H1 (cell line): ENCODE measurements at regions not wholly inside any gene's neighbourhood (a gene's known extent, or its start where the extent isn't known, plus 50 kb on each side); places are given as distances from the start of the nearest gene placed in this dataset.
"Not testable (repeated sequence)": the region's sequence is repeated elsewhere in the genome, so short reads cannot be mapped to it uniquely, and the experiment has no call there.

Experiments used
- CTCF ChIA-PET: fragments of 300-600 bp; sonication (Branson Sonifier 250); formaldehyde crosslinking; loops from one replicate; lab custom pipeline; 2021; ENCODE audit not compliant: partially characterized antibody; lab: Charles Lee
- POLR2A ChIA-PET: fragments of 300-600 bp; sonication (Branson Sonifier 250); formaldehyde crosslinking; loops from one replicate; lab custom pipeline; 2021; ENCODE audit warnings: inconsistent platforms; ENCODE audit not compliant: partially characterized antibody; lab: Charles Lee
- DNase-seq, 2 experiments: peaks; one replicate each; pipeline versions ENCODE4 v3.0.0 to v3.0.0-alpha.2; 2010 to 2022; ENCODE audit warnings: low spot score in 2 of 2, low read depth in 1 of 2, mixed read lengths in 1 of 2
- FAIRE-seq: peaks from 2 replicates; lab custom pipeline; 2011; peaks lifted over from hg19 to GRCh38; lab: Jason Lieb, UNC
- H2AFZ ChIP-seq: 2 replicates; pipeline ENCODE4 v1.8.1; 2012; ENCODE audit warnings: low read length, inconsistent platforms
- H2AK5ac ChIP-seq: 2 replicates; pipeline ENCODE4 v1.6.1; 2013; ENCODE audit warnings: low read depth, low read length
- H2BK120ac ChIP-seq: replicated peaks from 2 replicates; pipeline ENCODE3; 2013; ENCODE audit warnings: low read depth, low read length, inconsistent platforms
- H2BK12ac ChIP-seq: 2 replicates; pipeline ENCODE4 v1.6.1; 2013; ENCODE audit warnings: low read depth, low read length
- H2BK15ac ChIP-seq: 2 replicates; pipeline ENCODE4 v1.6.1; 2013; ENCODE audit warnings: low read length
- H2BK20ac ChIP-seq: 2 replicates; pipeline ENCODE4 v1.6.1; 2013; ENCODE audit warnings: low read length
- H2BK5ac ChIP-seq: 2 replicates; pipeline ENCODE4 v1.6.1; 2013; ENCODE audit warnings: low read depth, low read length
- H3K14ac ChIP-seq: 2 replicates; pipeline ENCODE4 v1.6.1; 2013; ENCODE audit warnings: inconsistent platforms; ENCODE audit not compliant: insufficient read length
- H3K18ac ChIP-seq: 2 replicates; pipeline ENCODE4 v1.6.1; 2013; ENCODE audit warnings: low read length; ENCODE audit errors: extremely low read depth
- H3K23ac ChIP-seq: 2 replicates; pipeline ENCODE4 v1.6.1; 2013; ENCODE audit warnings: inconsistent platforms; ENCODE audit not compliant: insufficient read length
- H3K23me2 ChIP-seq: 2 replicates; pipeline ENCODE4 v1.6.1; 2013; ENCODE audit warnings: low read depth, low read length
- H3K27ac ChIP-seq: 2 replicates; pipeline ENCODE4 v1.6.1; 2011; ENCODE audit warnings: low read depth, low read length, inconsistent platforms
- H3K27me3 ChIP-seq, 4 experiments: replicated peaks in 1 of 4; 1 replicate in 1 of 4; 2 replicates in 3 of 4; pipeline versions ENCODE4 v1.6.1 to v1.8.1; 2011 to 2013; ENCODE audit warnings: low read length in 3 of 4, mild to moderate bottlenecking in 3 of 4, inconsistent platforms in 2 of 4, mixed read lengths in 2 of 4, moderate library complexity in 1 of 4; ENCODE audit not compliant: control insufficient read depth in 3 of 4, insufficient read depth in 3 of 4; ENCODE audit errors: extremely low read depth in 1 of 4
- H3K36me3 ChIP-seq, 4 experiments: 2 replicates each; pipeline versions ENCODE4 v1.6.1 to v1.8.1; 2011 to 2013; ENCODE audit warnings: mild to moderate bottlenecking in 4 of 4, low read length in 3 of 4, moderate library complexity in 2 of 4, control low read depth in 1 of 4, inconsistent platforms in 1 of 4; ENCODE audit not compliant: insufficient read depth in 4 of 4, control insufficient read depth in 2 of 4
- H3K4ac ChIP-seq: replicated peaks from 2 replicates; pipeline ENCODE3; 2013; ENCODE audit warnings: low read length, low read depth, mixed read lengths, inconsistent platforms; ENCODE audit not compliant: insufficient read length
- H3K4me1 ChIP-seq, 4 experiments: replicated peaks in 1 of 4; 1 replicate in 1 of 4; 2 replicates in 3 of 4; pipeline versions ENCODE4 v1.6.1 to v1.8.1; 2011 to 2013; ENCODE audit warnings: low read length in 3 of 4, inconsistent platforms in 2 of 4, mixed read lengths in 1 of 4; ENCODE audit not compliant: insufficient read depth in 4 of 4, control insufficient read depth in 3 of 4
- H3K4me2 ChIP-seq, 2 experiments: 2 replicates each; pipeline versions ENCODE4 v1.6.1 to v1.8.1; 2011 to 2013; ENCODE audit warnings: low read depth in 2 of 2, low read length in 2 of 2, control low read depth in 1 of 2, inconsistent platforms in 1 of 2, mild to moderate bottlenecking in 1 of 2; ENCODE audit not compliant: insufficient read depth in 1 of 2
- H3K4me3 ChIP-seq, 4 experiments: fragments of 200-600, 300-600 bp in 1 of 4; sonication (generic), shearing (Covaris generic), sonication (Bioruptor Twin) in 1 of 4; 2 replicates each; pipeline versions ENCODE4 v1.5.1 to v1.8.1; 2011 to 2016; ENCODE audit warnings: low read length in 4 of 4, low read depth in 3 of 4, control low read depth in 2 of 4, inconsistent platforms in 2 of 4, mild to moderate bottlenecking in 2 of 4, mixed read lengths in 1 of 4, moderate library complexity in 1 of 4; ENCODE audit not compliant: insufficient read depth in 2 of 4; ENCODE audit errors: extremely low read depth in 1 of 4
- H3K56ac ChIP-seq: replicated peaks from 2 replicates; pipeline ENCODE3; 2013; ENCODE audit warnings: low read depth, mild to moderate bottlenecking, mixed read lengths, low read length, inconsistent platforms; ENCODE audit not compliant: insufficient read length
- H3K79me1 ChIP-seq: 2 replicates; pipeline ENCODE4 v1.6.1; 2013; ENCODE audit warnings: low read depth, low read length, control low read depth
- H3K79me2 ChIP-seq, 2 experiments: 2 replicates each; pipeline versions ENCODE4 v1.6.1 to v1.8.1; 2012 to 2013; ENCODE audit warnings: low read length in 2 of 2, mild to moderate bottlenecking in 2 of 2, inconsistent platforms in 1 of 2; ENCODE audit not compliant: insufficient read depth in 2 of 2, control insufficient read depth in 1 of 2
- H3K9ac ChIP-seq, 4 experiments: replicated peaks in 1 of 4; 1 replicate in 1 of 4; 2 replicates in 3 of 4; pipeline versions ENCODE4 v1.6.1 to v1.8.1; 2011 to 2013; ENCODE audit warnings: low read depth in 3 of 4, low read length in 3 of 4, control low read depth in 2 of 4, mild to moderate bottlenecking in 2 of 4, moderate library complexity in 2 of 4, inconsistent platforms in 1 of 4; ENCODE audit errors: extremely low read depth in 1 of 4
- H3K9me3 ChIP-seq, 2 experiments: 2 replicates each; pipeline versions ENCODE4 v1.6.1 to v1.8.1; 2012 to 2013; ENCODE audit warnings: mild to moderate bottlenecking in 2 of 2, moderate library complexity in 2 of 2, control low read depth in 1 of 2, inconsistent platforms in 1 of 2, low read depth in 1 of 2, low read length in 1 of 2, mixed read lengths in 1 of 2; ENCODE audit not compliant: insufficient read depth in 2 of 2
- H4K20me1 ChIP-seq, 2 experiments: replicated peaks in 1 of 2; 2 replicates each; pipeline versions ENCODE3 to v1.8.1; 2011 to 2013; ENCODE audit warnings: inconsistent platforms in 2 of 2, low read length in 2 of 2, mild to moderate bottlenecking in 1 of 2; ENCODE audit not compliant: insufficient read depth in 2 of 2, control insufficient read depth in 1 of 2
- H4K5ac ChIP-seq: 2 replicates; pipeline ENCODE4 v1.6.1; 2013; ENCODE audit warnings: low read length, low read depth, mixed read lengths, inconsistent platforms; ENCODE audit not compliant: insufficient read length
- H4K8ac ChIP-seq: 2 replicates; pipeline ENCODE4 v1.8.0; 2013; ENCODE audit warnings: mild to moderate bottlenecking, moderate library complexity, low read length, inconsistent platforms; ENCODE audit not compliant: insufficient read depth; ENCODE audit errors: extremely low read depth
- H4K91ac ChIP-seq: replicated peaks from 2 replicates; pipeline ENCODE3; 2013; ENCODE audit warnings: low read length, mixed read lengths, inconsistent platforms; ENCODE audit not compliant: insufficient read length
- TEAD4 ChIP-seq: IDR thresholded peaks from 2 replicates; pipeline ENCODE4 v1.6.1; 2012; ENCODE audit warnings: low read depth, low read length, inconsistent platforms, mixed read lengths
- WGBS, 2 experiments: shearing (Covaris generic) in 1 of 2; methylation state at CpG; one replicate each; pipeline versions ENCODE4 v1.1.6 to v1.1.7; 2013 to 2015; ENCODE audit warnings: low lambda C conversion rate in 2 of 2, mixed read lengths in 2 of 2, inconsistent platforms in 1 of 2, low coverage in 1 of 2, missing lambda C conversion rate in 1 of 2; ENCODE audit not compliant: insufficient replicate concordance in 2 of 2, insufficient coverage in 1 of 2, insufficient read length in 1 of 2; ENCODE audit errors: extremely low coverage in 1 of 2, missing lambda C conversion rate in 1 of 2; 5-methylcytosine and 5-hydroxymethylcytosine counted together

DNA sequence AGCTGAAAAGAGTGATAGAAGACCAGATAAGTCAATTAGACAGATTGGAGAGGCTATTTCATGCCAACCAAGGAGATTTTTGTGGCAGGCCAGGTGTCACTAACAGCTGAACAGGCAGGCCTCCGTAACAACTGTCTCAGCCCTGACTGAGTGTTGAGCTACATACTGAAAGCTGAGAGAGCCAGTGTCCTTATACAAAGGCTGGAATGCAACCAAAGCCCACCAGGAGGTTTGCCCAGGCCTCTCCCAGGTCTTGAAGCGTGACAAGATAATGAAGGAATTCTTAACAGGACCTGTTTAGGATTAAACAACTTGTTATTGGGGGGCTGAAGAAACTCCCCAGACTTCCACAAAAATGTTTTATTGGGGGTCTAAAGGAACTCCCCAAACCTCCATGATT lies 290.2 kb upstream of the FRG1 start:
- H3K27me3 ChIP-seq, DNase-seq: not testable (repeated sequence)

DNA sequence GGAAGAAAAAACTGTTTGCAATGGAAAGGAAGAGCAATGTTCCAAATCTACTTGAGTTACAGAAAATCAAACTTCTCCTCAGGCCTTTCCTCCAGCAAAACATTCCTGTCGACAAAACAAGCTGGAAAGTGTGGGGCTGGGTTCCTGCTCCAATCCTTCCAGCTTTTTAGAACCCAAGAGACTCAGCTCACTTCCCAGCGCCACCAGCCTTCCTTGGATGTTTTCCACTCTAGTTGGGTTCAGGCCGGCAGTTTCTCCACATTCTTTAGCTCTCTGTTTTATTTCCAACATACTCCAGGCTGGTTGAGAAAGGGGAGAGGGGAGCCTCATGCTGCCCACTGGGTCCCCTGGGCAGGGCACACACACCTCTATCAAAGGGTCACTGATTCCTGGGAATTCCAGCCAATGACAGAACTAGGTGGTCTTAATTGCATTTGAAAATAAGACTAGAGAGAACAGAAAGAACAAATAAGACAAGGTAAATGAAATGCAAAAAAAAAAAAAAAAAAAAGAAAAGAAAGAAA lies 287.5 kb upstream of the FRG1 start:
- H3K14ac ChIP-seq, H3K9ac ChIP-seq, H2BK120ac ChIP-seq, H3K4me1 ChIP-seq, H4K20me1 ChIP-seq, H2BK15ac ChIP-seq, FAIRE-seq, H2AFZ ChIP-seq, H3K4me3 ChIP-seq, H3K27ac ChIP-seq, H3K56ac ChIP-seq, H2BK12ac ChIP-seq, H3K23me2 ChIP-seq, DNase-seq, H3K79me1 ChIP-seq, H3K23ac ChIP-seq, H3K79me2 ChIP-seq, H4K5ac ChIP-seq, H3K27me3 ChIP-seq, H3K36me3 ChIP-seq, H2BK20ac ChIP-seq, POLR2A ChIA-PET, H4K8ac ChIP-seq, H3K4ac ChIP-seq, H3K9me3 ChIP-seq, H3K18ac ChIP-seq, H4K91ac ChIP-seq, H3K4me2 ChIP-seq, H2AK5ac ChIP-seq, H2BK5ac ChIP-seq: not testable (repeated sequence)
- WGBS, 2 experiments: no CpG with 5 or more reads among the region's 3 CpGs
- CTCF ChIA-PET: interaction anchor here (1.3 kb wide), 1 partner anchor 208 kb away, joined by 3 read pairs; no protein-coding TSS in a partner anchor

More for the DNA sequence above, 290.2 kb upstream of the FRG1 start:
- H3K36me3 ChIP-seq, H3K23me2 ChIP-seq, H2AK5ac ChIP-seq, H3K9me3 ChIP-seq, H3K4me3 ChIP-seq, H3K23ac ChIP-seq, H2BK20ac ChIP-seq, H3K4me1 ChIP-seq, H3K56ac ChIP-seq, H3K4ac ChIP-seq, FAIRE-seq, H4K20me1 ChIP-seq, H2BK5ac ChIP-seq, H3K4me2 ChIP-seq, H3K79me1 ChIP-seq, H3K9ac ChIP-seq, H3K18ac ChIP-seq, H2BK12ac ChIP-seq, H4K8ac ChIP-seq, H4K91ac ChIP-seq, H3K27ac ChIP-seq, H3K14ac ChIP-seq, H2AFZ ChIP-seq, H2BK15ac ChIP-seq, H2BK120ac ChIP-seq, H4K5ac ChIP-seq, CTCF ChIA-PET, H3K79me2 ChIP-seq: not testable (repeated sequence)
- POLR2A ChIA-PET: interaction anchor here (0.6 kb wide), 1 partner anchor 758 kb away, joined by 3 read pairs; no protein-coding TSS in a partner anchor
- 83% methylated on average over 2 of the region's 2 CpGs; no CpG with 5 or more reads in 1 of the 2 experiments for WGBS, 2 experiments
- TF ChIP-seq TEAD4: peak; percentile 55; the same call in 1 of the 2 replicates
